ENCODE measurements at regions not wholly inside any gene's neighbourhood (a gene's known extent, or its start where the extent isn't known, plus 50 kb on each side); places are given as distances from the start of the nearest gene placed in this dataset.

DNA sequence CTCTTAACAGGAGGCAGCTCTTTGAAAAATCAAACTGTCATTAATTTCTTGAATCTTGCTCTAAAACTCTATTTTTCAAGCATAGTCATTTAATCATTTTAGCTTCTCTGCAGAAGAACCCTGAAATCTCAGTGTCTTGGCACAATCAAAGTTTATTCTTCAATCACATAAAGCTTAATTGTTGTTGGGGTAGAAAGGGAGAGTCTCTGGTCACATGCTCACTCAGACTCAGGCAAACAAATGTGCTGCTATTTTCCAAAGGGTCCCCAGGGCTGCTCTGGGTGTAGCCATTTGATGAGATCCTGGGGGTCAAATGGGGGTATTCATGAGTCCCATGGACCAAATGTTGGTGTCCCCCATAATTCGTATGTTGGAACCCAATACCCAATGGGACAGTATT lies 114.8 kb downstream of the MSX2 start:
- no peaks in the 10 kb centered on the region for H3K9me3 ChIP-seq (ENCODE audit: low read length)
- no peak overlapping the region for H3K4me3 ChIP-seq (ENCODE audit: low read depth, low read length, poor library complexity, severe bottlenecking)
- H2AFZ ChIP-seq (ENCODE audit: low read length): no peak overlapping the region
- H3K27me3 ChIP-seq (ENCODE audit: insufficient read depth, low read length): no peaks in the 10 kb centered on the region; the same call in 1 of the 2 replicates
- no peak overlapping the region for H3K4me2 ChIP-seq (ENCODE audit: low read length)
- H4K20me1 ChIP-seq (ENCODE audit: insufficient read depth, low read length): no peaks in the 10 kb centered on the region
- H3K4me1 ChIP-seq (ENCODE audit: insufficient read depth, low read length, severe bottlenecking): no peaks in the 10 kb centered on the region
- H3K27ac ChIP-seq (ENCODE audit: low read depth, low read length, poor library complexity, severe bottlenecking): no peak overlapping the region
- no peak overlapping the region for H3K9ac ChIP-seq (ENCODE audit: low read length)
- TF ChIP-seq CTCF (IDR thresholded peaks at IDR 0.05; ENCODE audit: low read length) (no peak), EZH2 (IDR thresholded peaks at IDR 0.05; ENCODE audit: borderline replicate concordance, low read length) (no peak)
- H3K79me2 ChIP-seq (ENCODE audit: insufficient read depth, low read length): no peaks in the 10 kb centered on the region
- no peaks in the 10 kb centered on the region for H3K9me2 ChIP-seq (ENCODE audit: low read depth, low read length)
- no peaks in the 10 kb centered on the region for H3F3A ChIP-seq (ENCODE audit: insufficient read depth, low read length)
- H3K36me3 ChIP-seq (ENCODE audit: insufficient read depth, low read length): no peaks in the 10 kb centered on the region

- TF ChIP-seq EZH2 (IDR thresholded peaks at IDR 0.05; ENCODE audit: borderline replicate concordance, low read length): no peak
- peak; percentile 10; the same call in 1 of the 2 replicates for TF ChIP-seq CTCF (IDR thresholded peaks at IDR 0.05; ENCODE audit: low read length)
- no peak overlapping the region for H3K27ac ChIP-seq (ENCODE audit: low read depth, low read length, poor library complexity, severe bottlenecking)
- no peaks in the 10 kb centered on the region for H3K79me2 ChIP-seq (ENCODE audit: insufficient read depth, low read length)
- no peaks in the 10 kb centered on the region for H4K20me1 ChIP-seq (ENCODE audit: insufficient read depth, low read length)
- no peaks in the 10 kb centered on the region for H3K4me1 ChIP-seq (ENCODE audit: insufficient read depth, low read length, severe bottlenecking)
- no peaks in the 10 kb centered on the region for H3K9me2 ChIP-seq (ENCODE audit: low read depth, low read length)
- no peak overlapping the region for H2AFZ ChIP-seq (ENCODE audit: low read length)
- H3K9ac ChIP-seq (ENCODE audit: low read length): no peak overlapping the region
- no peaks in the 10 kb centered on the region for H3F3A ChIP-seq (ENCODE audit: insufficient read depth, low read length)
- H3K9me3 ChIP-seq (ENCODE audit: low read length): no peaks in the 10 kb centered on the region
- H3K4me2 ChIP-seq (ENCODE audit: low read length): no peak overlapping the region
- H3K27me3 ChIP-seq (ENCODE audit: insufficient read depth, low read length): no peaks in the 10 kb centered on the region; the same call in 1 of the 2 replicates
- no peaks in the 10 kb centered on the region for H3K36me3 ChIP-seq (ENCODE audit: insufficient read depth, low read length)
- no peak overlapping the region for H3K4me3 ChIP-seq (ENCODE audit: low read depth, low read length, poor library complexity, severe bottlenecking)
These were observed 113.8 kb downstream of the MSX2 start for GRCh38 chr5:174837919-174838902.

DNA sequence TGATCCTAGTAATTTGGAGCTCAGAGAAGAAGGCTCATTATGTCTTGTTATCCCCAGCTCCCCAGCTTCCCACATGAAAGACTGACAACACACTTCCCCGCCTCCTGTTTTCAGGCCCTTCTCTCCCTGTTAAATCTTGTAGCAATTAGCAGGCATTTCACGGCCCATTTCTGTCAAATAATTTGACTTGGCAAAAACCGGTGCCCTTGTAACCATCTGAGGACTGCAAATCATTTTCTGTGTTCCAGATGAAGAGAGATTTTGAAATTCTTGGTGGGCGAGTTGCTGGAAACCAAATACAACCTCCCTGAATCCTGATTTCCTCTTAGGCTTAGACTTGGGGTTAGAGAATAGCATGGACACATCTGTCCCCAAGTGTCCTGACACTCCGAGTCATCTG lies 109.7 kb downstream of the MSX2 start:
- H3F3A ChIP-seq (ENCODE audit: insufficient read depth, low read length): no peaks in the 10 kb centered on the region
- H3K4me2 ChIP-seq (ENCODE audit: low read length): no peak overlapping the region
- H3K4me1 ChIP-seq (ENCODE audit: insufficient read depth, low read length, severe bottlenecking): no peaks in the 10 kb centered on the region

More for the DNA sequence above, 109.7 kb downstream of the MSX2 start:
- H3K27me3 ChIP-seq (ENCODE audit: insufficient read depth, low read length): no peaks in the 10 kb centered on the region; the same call in 1 of the 2 replicates
- no peak overlapping the region for H3K9ac ChIP-seq (ENCODE audit: low read length)
- H4K20me1 ChIP-seq (ENCODE audit: insufficient read depth, low read length): no peaks in the 10 kb centered on the region
- no peak overlapping the region for H3K4me3 ChIP-seq (ENCODE audit: low read depth, low read length, poor library complexity, severe bottlenecking)
- no peaks in the 10 kb centered on the region for H3K79me2 ChIP-seq (ENCODE audit: insufficient read depth, low read length)
- H3K9me3 ChIP-seq (ENCODE audit: low read length): no peaks in the 10 kb centered on the region
- H3K27ac ChIP-seq (ENCODE audit: low read depth, low read length, poor library complexity, severe bottlenecking): no peak overlapping the region
- no peak overlapping the region for H2AFZ ChIP-seq (ENCODE audit: low read length)
- TF ChIP-seq EZH2 (IDR thresholded peaks at IDR 0.05; ENCODE audit: borderline replicate concordance, low read length) (no peak), CTCF (IDR thresholded peaks at IDR 0.05; ENCODE audit: low read length) (no peak)
- H3K36me3 ChIP-seq (ENCODE audit: insufficient read depth, low read length): no peaks in the 10 kb centered on the region
- no peaks in the 10 kb centered on the region for H3K9me2 ChIP-seq (ENCODE audit: low read depth, low read length)

Data from OCI-LY1 (cell line).